NCI-H2171 treated with DMSO at 0.1 percent for 48 hours (cell line): ENCODE measurements at regions not wholly inside any gene's neighbourhood (a gene's known extent, or its start where the extent isn't known, plus 50 kb on each side); places are given as distances from the start of the nearest gene placed in this dataset.
"Not testable (repeated sequence)": the region's sequence is repeated elsewhere in the genome, so short reads cannot be mapped to it uniquely, and the experiment has no call there.

Experiments used
- DNase-seq: peaks from one replicate; lab custom pipeline; 2025; lab: John Stamatoyannopoulos, UW

DNA sequence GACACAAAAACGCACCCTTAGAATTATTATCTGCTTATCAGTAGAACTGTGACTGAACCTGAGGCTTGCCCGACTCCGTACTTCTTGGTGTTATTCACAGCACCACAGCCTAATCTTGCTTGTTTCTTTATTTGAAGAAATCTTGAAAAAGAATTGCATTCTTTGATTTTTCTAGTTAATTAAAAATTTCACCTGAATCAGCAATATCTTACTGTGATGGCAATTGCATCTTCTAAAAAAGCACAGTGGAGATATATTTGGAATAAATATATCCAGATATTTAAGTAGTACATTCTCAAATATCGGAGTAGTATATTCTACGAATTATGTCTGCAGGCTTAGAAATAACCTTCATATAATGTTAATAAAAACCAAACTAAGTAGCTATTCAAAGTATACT is 90.1 kb upstream of the LYSMD4 start:
- DNase-seq: no peak

DNA sequence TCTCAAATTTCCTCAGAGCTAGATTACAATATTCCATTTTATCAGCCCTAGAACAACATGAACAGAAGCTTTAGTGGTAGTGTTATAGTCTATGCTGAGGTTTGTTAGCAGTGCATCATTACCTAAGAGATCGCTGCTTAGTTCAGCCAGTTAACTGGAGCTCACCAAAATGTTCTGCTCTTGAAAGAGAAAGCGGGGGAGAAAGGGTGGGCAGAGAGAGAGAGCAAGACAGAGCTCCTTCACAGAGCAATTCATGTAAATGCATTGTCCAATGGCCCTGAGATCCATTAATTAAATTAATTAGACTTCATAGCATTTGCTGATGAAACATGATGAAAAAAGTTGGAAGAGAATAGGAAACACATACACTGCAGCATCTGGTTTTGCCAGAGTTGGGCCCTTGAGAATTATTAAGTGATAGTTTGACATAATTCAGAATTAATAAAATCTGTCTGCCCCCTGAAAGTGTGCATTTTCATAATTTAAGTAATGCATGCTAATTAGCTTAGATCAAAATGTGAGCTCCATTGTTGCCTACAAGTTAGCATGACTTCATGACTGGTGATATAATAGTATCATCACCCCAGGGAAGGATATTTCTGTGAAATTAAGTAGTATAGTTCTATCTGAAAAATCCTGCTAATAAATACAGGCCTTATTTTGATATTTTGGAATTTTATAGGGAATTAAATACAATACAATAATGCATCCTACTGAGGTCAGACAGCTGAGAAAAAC is 86.9 kb upstream of the LYSMD4 start:
- DNase-seq: no peak

DNA sequence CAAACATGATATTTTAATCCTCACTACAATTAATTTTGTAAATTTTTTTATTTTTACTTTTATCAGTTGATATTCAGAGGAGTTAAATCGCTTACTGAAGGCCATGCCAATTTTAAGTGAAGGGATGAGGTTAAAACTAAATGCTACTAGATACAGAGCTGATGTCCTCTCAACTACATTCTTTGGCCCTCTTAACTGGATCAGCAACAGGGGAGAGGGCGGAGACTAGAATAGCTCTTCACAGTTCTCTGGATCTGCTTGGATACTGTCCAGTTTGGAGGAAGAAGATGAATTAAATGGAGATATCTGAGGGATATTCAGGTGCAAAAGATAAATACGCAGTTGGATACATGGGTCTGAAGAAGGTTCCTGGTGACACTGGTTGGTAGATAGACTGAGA is 85.6 kb upstream of the LYSMD4 start:
- DNase-seq: no peak

DNA sequence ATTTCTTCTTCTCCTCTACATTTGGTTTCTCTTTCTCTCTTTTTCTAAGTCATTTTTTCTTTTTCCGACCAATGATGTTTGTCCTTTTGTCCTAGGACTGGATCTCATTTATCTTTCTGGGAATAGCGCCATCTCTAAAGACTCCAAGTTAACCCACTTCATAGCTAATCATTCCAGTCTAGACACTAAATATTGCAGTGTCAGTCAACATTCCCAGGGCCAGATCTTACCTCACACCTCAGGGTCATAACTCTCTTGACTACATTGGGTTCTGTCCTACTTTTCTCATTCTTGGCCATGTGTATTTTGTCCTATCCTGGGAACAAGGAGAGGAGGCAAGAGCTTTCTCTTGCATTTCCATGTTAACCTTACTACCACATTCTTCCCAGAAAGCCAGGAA is 83.6 kb upstream of the LYSMD4 start:
- DNase-seq: not testable (repeated sequence)

DNA sequence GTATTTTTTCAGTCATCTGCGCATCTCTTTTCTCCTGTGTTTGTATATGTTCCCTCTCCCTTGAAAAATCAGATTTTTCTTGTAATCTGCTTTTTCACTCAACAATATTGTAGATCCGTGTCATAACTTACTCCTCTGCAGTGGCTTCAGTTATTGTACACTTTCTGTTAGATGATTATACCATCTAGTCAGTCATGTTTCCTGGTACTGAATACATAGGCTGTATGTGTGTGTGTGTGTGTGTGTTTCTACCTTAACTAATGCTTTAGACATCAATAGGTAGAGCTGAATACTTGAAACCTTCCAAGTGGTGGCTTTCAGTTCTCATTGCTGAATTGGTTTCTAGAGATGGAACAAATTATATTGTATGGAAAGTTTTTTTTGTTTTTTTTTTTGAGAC is 77.4 kb upstream of the LYSMD4 start:
- not testable (repeated sequence) for DNase-seq

DNA sequence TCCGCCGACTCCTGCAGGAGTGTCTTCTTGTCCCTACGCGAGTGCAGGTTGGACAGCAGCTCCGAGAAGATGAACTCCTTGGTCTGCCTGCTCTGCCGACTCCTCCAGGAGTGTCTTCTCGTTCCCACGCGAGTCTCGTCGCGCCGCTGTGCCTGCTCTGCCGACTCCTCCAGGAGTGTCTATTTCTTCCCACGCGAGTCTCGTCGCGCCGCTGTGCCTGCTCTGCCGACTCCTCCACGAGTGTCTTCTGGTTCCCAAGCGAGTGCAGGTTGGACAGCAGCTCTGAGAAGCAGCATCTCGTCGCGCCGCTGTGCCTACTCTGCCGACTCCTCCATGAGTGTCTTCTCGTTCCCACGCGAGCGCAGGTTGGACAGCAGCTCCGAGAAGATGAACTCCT is 66.6 kb upstream of the LYSMD4 start:
- not testable (repeated sequence) for DNase-seq

DNA sequence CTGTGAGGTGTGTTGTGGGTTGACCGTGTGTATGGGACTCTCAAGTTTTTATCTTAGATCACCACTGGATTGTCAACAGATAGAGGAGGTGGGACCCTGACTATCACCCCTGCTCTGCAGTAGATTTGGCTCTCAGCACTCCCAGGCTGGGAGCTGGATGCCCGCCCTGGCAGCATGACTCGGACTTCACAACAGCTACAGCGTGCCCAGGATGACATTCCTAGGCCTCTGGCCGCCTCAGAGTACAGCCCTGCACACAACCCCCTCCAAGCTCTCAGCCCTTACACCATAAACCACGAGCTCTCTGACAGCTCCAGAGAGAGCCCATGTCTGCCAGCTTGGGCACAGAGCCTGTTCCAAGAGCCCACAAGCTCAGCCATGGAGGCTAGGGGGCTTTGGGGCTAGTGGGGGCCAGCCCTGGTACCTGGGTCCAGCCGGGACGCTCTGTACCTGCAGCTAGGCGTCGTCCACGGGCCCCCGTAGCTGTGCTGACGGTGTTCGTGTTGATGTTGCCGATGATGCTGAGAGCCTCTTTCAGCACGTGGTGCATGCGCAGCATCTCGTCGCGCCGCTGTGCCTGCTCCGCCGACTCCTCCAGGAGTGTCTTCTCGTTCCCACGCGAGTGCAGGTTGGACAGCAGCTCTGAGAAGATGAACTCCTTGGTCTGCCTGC is 66.1 kb upstream of the LYSMD4 start:
- DNase-seq: not testable (repeated sequence)

DNA sequence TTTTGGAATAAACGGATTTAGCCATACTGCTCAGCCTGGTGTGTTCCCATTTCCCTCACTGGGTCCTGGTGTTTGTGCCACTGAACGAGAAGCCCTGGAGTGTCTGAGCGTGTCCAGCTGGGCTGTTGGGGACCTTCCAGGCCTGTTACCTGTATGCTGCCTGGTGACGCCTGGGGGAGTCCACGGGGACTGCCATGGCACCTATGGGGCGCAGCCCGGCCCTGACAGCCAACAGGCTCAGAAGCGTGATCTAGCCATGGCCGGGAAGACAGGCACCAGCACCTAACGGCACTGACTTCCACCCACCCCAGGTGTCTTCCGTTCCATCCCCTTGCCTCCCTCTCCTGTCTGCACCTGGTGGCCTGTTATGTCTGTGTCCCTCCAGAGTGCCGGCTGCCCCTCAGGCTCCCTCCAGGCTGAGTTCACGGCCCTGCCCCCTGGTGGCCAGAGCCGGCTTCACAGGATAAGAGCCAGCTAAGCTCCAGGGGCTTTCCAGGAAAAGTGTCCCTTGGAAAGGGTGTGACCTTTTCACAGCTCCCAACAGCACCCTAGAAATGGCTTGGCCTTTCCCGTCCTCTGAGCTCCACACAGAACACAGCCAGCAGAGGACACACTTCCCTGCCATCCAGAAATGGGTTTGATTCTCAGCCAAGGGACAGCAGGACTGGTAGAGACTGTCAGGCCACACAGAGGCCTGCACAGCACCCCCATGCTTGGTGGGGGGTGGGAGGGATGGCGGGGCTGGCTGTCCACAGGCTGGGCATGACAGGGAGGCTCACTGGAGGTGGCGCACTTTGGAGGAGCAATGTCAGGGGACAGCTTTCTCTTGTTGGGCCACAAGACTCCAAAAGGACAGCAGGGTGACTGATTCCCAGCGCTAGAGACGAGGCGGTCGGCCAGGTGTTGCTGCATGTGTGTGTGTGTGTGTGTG is 64.0 kb upstream of the LYSMD4 start:
- not testable (repeated sequence) for DNase-seq

DNA sequence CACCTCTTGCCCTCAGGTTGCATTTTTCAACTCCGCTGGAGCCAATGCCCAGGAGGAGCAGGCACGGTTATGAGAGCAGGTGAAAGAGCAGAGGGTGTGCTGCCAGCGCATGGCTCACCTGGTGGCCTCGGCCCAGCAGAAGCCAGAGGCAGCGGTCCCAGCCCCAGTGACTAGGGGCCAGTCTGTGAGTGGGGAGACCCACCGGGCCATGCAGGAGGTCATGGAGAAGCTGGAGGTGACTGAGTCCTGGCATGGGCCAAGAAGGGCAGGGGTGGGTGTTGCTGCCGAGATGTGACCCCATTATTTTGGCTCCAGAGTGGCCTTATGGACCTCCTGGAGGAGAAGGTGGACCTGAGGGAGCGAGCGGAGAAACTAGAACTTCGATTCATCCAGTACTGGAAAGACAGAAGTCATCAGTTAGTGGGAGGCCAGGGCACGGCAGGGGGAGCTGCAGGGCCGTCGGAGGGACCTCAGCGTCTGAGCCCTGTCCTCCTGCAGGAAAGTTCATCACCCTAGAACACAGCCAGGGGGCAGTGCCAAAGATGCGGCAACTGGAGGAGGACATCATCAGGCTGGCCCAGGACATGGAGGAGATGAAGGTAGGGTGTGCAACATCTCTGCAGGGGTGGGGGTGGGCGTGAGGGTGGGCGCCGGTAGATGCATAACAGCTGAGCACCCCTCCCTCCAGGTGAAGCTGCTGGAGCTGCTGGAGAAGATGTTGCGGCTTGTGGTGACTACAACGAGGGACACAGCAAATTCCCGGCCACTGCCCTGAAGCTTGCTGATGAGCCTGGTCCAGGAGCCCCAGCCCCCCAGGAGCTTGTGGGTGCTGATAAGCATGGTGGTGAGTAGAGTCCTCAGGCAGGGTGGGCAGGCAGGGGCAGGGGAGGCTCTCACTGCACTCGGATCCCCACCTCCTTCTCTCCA is 58.9 kb upstream of the LYSMD4 start:
- not testable (repeated sequence) for DNase-seq

DNA sequence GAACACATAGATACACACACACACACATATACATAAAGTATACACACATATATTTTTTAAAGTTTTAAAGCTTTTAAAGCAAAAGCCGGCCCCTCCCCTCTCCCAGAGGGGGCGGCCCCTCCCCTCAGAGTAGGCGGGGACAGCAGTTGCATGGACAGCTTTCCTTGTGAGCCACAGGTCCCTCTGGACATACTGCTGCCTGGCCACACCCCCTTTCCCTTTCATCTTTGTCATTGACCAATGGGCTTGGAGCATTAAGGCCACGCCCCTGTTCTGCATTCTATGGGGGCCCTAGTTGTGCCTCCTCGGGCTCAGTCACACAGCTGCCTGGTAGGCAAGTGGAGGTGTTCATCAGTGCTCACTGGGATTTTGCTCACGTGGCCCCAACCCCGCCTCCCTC is 57.5 kb upstream of the LYSMD4 start:
- peak; percentile 37 for DNase-seq

DNA sequence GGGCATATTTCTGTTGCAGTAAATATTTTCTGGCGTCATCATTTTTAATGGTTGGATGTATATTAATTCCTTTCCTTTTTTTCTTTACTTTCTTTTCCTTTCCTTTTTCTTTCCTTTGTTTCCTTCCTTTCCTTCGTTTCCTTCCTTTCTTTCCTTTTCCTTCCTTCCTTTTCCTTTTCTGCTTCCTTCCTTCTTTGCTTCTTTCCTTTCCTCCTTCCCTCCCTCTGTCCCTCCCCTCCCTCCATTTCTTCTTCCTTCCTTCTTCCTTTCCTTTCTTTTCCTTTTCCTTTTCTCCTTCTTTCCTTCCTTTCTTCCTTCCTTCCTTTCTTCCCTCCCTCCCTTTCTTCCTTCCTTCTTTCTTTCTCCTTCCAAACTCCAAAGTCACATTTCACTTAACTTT is 54.9 kb upstream of the LYSMD4 start:
- DNase-seq: no peak

DNA sequence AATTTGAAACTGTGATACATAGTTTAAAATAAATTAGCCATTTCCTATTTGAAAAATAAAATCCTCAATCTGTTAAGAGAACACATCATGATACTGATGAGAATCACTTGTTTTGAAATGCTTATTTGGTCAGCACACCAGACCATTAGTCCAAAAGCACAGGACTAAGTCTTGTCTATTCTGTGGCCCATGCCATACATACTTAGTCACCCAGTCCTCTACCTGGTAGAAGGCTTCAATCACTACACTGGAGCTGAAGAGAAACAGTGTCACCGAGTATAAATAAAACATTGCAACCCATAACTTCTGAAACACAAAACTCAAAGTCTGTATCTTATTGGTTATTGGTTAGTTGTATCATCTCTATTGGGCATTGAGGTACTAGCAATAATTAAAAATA is 51.6 kb upstream of the LYSMD4 start:
- not testable (repeated sequence) for DNase-seq

DNA sequence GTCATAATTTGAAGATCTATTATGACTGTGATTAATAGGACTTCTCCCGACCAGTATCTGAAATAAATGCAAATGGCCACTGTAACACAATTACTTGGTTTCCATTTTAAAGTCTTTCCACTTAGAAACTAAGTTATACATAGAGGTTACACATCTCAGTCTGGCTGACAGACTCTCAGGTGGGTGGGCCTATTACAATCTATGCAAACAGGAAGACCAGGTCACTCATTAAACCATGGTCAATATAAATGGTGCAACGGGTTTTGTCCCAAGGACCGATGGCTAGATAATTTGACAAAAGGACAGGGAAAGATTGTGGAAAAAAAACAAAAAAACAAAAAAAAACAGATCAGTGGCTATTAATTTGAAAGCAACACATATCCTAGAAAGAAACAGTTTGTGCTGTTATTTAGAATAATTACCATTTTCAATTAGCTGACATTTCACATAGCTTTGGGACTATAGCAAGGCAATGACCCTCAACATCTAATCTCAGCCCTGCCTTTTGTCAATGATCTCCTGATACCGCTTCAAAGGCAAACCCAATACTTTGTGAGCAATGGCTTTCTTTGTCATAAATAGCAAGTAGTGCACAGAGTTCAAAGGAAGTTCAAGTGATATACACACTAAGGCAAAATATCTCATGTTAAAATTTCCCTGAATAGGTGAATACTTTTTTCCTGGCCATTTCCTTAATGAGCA is 50.8 kb upstream of the LYSMD4 start:
- DNase-seq: not testable (repeated sequence)
